ENCODE measurements at regions not wholly inside any gene's neighbourhood (a gene's known extent, or its start where the extent isn't known, plus 50 kb on each side); places are given as distances from the start of the nearest gene placed in this dataset.

GRCh38 chr4:152160225-152160800, 375.6 kb downstream of the FBXW7 start:
- no peak for DNase-seq
- no peaks in the 10 kb centered on the region for H3K27me3 Mint-ChIP-seq
- no peak overlapping the region for H3K4me3 Mint-ChIP-seq
- ChIA-PET POLR2A (no interaction called here), CTCF (no interaction called here)
- H3K9me3 Mint-ChIP-seq: no peaks in the 10 kb centered on the region
- H3K36me3 Mint-ChIP-seq (ENCODE audit: low read depth): no peaks in the 10 kb centered on the region
- H3K4me1 Mint-ChIP-seq: peaks cover 10% of the 10 kb centered on the region
- H3K27ac Mint-ChIP-seq: no peak overlapping the region

GRCh38 chr4:152159773-152160172, 376.1 kb downstream of the FBXW7 start:
- POLR2A ChIA-PET: no interaction called here
- no peak for DNase-seq
- H3K9me3 Mint-ChIP-seq: peaks cover 4% of the 10 kb centered on the region
- no peak overlapping the region for H3K27ac Mint-ChIP-seq
- H3K27me3 Mint-ChIP-seq: no peaks in the 10 kb centered on the region
- CTCF ChIA-PET: interaction anchor here (0.8 kb wide), 1 partner anchor 9 kb away, joined by 3 read pairs; no protein-coding TSS in a partner anchor
- peaks cover 4% of the 10 kb centered on the region for H3K36me3 Mint-ChIP-seq (ENCODE audit: low read depth)
- no peak overlapping the region for H3K4me3 Mint-ChIP-seq
- H3K4me1 Mint-ChIP-seq: peaks cover 15% of the 10 kb centered on the region

DNA sequence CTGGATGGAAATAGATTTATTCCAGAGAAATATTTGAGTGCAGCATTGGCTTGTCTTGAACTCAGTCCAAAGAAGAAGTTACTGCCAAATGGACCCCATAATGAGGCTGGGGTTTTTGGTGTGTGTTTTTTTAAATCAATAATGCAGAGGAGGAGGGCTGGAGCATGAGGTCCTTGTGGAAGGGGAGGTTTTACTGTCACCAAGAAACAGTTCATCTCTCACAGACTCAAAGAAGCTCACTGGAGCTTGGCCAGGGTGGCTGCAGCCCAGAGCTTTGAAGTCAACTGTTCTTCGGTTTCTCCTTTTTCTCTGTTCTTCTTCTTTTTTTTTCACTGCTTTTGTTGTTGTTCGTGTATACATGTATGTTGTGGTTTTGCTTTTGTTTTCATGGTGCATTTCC, 377.7 kb downstream of the FBXW7 start:
- Mint-ChIP-seq H3K27me3 (no peaks in the 10 kb centered on the region), H3K9me3 (peaks cover 7% of the 10 kb centered on the region), H3K4me1 (peaks cover 20% of the 10 kb centered on the region), H3K36me3 (ENCODE audit: low read depth) (peaks cover 6% of the 10 kb centered on the region), H3K27ac (no peak overlapping the region), H3K4me3 (no peak overlapping the region)
- no peak for DNase-seq
- ChIA-PET POLR2A (no interaction called here), CTCF (interaction anchor here (1.0 kb wide), 1 partner anchor 182 kb away, joined by 3 read pairs; no protein-coding TSS in a partner anchor)

DNA sequence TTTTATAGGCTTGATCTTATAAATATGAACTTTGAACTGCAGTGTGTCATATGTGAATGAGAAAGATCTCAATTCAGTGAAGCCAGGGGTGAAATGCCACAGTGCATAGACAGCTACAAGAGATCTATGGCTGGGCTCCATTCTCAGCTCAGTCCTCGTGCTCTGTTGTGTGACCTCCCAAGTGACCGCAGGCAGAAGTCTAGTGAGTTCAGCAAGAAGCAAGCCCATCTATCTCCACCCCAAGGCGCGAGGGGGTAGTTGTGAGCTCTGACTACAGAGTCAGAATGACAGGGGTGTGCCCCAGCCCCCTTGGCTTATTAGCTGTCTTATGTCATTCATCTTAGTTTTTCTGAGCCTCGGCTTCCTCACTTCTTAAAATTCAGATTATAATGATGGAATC, 378.3 kb downstream of the FBXW7 start:
- Mint-ChIP-seq H3K36me3 (ENCODE audit: low read depth) (peaks cover 6% of the 10 kb centered on the region), H3K27ac (no peak overlapping the region), H3K27me3 (no peaks in the 10 kb centered on the region), H3K4me3 (no peak overlapping the region), H3K4me1 (peaks cover 20% of the 10 kb centered on the region), H3K9me3 (peaks cover 7% of the 10 kb centered on the region)
- no peak for DNase-seq
- POLR2A ChIA-PET: no interaction called here
- CTCF ChIA-PET: interaction anchor here (1.0 kb wide), 1 partner anchor 182 kb away, joined by 3 read pairs; no protein-coding TSS in a partner anchor

DNA sequence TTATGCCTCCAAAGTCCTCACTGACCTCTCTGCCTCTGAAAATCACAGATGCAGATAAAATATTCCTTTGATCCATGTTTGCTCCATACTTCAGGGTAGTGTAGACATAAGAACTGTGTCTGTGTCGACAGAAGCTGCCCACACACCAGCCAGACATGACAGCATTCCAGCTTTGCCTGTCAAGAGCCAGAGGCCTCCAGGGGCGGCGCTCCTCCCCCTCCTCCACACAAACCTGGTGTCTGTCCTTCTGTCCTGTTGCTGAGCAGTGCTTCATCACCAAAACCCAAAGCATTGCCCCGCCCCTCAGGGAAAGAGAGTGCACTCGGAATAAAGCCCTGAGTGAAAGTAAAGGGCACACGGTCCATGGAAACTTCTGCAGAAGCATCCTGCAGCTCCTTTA, 379.4 kb downstream of the FBXW7 start:
- Mint-ChIP-seq H3K27ac (no peak overlapping the region), H3K9me3 (peaks cover 7% of the 10 kb centered on the region), H3K36me3 (ENCODE audit: low read depth) (peaks cover 6% of the 10 kb centered on the region), H3K27me3 (no peaks in the 10 kb centered on the region), H3K4me3 (no peak overlapping the region), H3K4me1 (peaks cover 20% of the 10 kb centered on the region)
- POLR2A ChIA-PET: no interaction called here
- CTCF ChIA-PET: no interaction called here
- no peak for DNase-seq

GRCh38 chr4:152155070-152155469, 380.8 kb downstream of the FBXW7 start:
- Mint-ChIP-seq H3K27me3 (no peaks in the 10 kb centered on the region), H3K4me3 (no peak overlapping the region)
- POLR2A ChIA-PET: no interaction called here

GRCh38 chr4:152154433-152154832, 381.5 kb downstream of the FBXW7 start:
- Mint-ChIP-seq H3K27me3 (no peaks in the 10 kb centered on the region), H3K27ac (no peak overlapping the region), H3K9me3 (peaks cover 7% of the 10 kb centered on the region), H3K4me1 (peaks cover 20% of the 10 kb centered on the region), H3K4me3 (no peak overlapping the region), H3K36me3 (ENCODE audit: low read depth) (peaks cover 6% of the 10 kb centered on the region)
- POLR2A ChIA-PET: no interaction called here
- CTCF ChIA-PET: interaction anchor here (0.6 kb wide), 1 partner anchor 341 kb away, joined by 3 read pairs; no protein-coding TSS in a partner anchor
- DNase-seq: no peak

More at GRCh38 chr4:152155070-152155469, 380.8 kb downstream of the FBXW7 start:
- H3K27ac Mint-ChIP-seq: peak overlapping the region; percentile 28
- CTCF ChIA-PET: no interaction called here
- no peak for DNase-seq
- H3K36me3 Mint-ChIP-seq (ENCODE audit: low read depth): peaks cover 6% of the 10 kb centered on the region
- H3K4me1 Mint-ChIP-seq: peaks cover 20% of the 10 kb centered on the region
- peaks cover 7% of the 10 kb centered on the region for H3K9me3 Mint-ChIP-seq

DNA sequence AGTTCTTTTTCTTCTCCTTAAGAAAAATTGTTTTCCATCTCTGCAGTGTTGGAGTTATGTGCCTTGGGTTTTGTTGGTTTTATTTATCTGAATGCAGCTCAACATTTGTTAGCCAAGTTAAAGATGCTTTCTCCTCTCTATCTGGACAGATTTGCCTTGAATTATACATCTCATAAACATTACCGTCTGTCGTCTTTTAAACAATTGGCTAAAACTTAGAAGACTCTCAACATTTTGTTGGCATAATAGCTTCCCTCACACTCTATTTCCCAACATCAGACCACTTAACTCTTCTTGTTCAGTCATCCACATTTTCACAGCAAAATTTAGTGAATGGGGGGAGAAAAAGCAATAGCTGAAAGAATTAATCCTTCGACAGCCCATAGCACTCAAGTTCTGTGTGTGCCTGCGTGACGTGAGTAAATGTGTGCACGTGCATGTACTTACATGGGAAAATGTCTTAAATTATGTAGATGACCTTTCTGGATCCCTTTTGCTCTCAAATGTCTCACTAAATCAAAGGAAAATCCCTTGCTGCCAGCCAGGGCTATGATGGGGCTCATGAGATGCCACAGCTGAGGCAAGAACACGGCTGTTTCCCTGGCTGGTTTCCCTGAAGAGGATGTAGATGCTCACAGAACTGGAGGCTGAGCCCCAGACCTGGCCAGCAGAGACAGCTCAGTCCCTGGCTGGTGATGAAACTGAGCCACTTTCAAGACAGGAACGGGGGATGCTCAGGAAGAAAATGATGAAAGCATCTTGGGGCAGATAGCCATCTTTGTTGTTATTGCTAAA, 382.2 kb downstream of the FBXW7 start:
- Mint-ChIP-seq H3K4me3 (no peak overlapping the region), H3K4me1 (peaks cover 20% of the 10 kb centered on the region), H3K27me3 (no peaks in the 10 kb centered on the region), H3K27ac (no peak overlapping the region), H3K36me3 (ENCODE audit: low read depth) (peaks cover 6% of the 10 kb centered on the region), H3K9me3 (peaks cover 7% of the 10 kb centered on the region)
- no peak for DNase-seq
- ChIA-PET POLR2A (no interaction called here), CTCF (interaction anchor here (0.9 kb wide), 1 partner anchor 127 kb away, joined by 3 read pairs; no protein-coding TSS in a partner anchor)

DNA sequence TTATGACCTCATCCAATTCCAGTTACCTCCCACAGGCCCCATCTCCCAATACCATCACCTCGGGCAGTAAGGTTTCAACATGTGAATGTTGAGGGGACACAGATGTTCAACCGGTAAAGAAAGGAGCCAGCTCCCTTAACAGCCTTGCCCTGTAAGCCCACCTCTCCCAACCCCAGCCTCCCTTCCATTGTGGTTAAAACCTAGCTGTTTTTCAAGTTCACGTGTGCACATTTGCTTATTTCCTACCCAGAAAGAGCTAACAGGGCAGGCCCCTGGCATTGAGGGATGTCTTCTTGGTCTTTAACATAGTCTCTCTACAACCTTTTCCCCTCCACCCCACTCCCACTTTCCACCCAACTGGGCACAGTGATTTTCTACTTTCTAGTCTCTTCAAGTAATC, 385.7 kb downstream of the FBXW7 start:
- H3K9me3 Mint-ChIP-seq: peaks cover 26% of the 10 kb centered on the region
- no peak for DNase-seq
- H3K4me1 Mint-ChIP-seq: peaks cover 9% of the 10 kb centered on the region
- peaks cover 2% of the 10 kb centered on the region for H3K27me3 Mint-ChIP-seq
- H3K27ac Mint-ChIP-seq: no peak overlapping the region
- ChIA-PET POLR2A (no interaction called here), CTCF (interaction anchor here (0.8 to 1.3 kb wide), 3 partner anchors 9 to 17 kb away, joined by 3 read pairs; no protein-coding TSS in a partner anchor)
- H3K36me3 Mint-ChIP-seq (ENCODE audit: low read depth): peaks cover 17% of the 10 kb centered on the region
- H3K4me3 Mint-ChIP-seq: no peak overlapping the region

DNA sequence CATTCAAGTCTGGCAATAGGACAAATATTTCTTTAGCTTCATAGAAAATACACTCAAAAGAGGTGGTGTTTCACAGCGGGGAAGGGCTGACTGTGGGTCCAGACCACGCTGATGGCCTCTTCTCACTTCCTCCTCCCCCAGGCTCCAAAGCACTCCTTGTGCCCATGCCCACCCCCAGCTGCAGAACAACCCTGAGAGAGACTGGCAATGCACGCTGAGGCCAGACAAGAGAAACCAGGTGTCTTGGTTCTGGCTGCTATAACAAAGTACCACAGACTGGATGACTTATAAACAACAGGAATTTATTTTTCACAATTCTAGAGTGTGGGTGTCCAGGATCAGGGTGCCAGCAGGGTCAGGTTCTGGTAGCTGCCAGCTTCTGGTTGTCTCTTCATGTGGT, 386.1 kb downstream of the FBXW7 start:
- POLR2A ChIA-PET: no interaction called here
- no peak overlapping the region for H3K27ac Mint-ChIP-seq
- no peak overlapping the region for H3K4me3 Mint-ChIP-seq
- H3K4me1 Mint-ChIP-seq: peaks cover 4% of the 10 kb centered on the region
- peaks cover 2% of the 10 kb centered on the region for H3K27me3 Mint-ChIP-seq
- H3K9me3 Mint-ChIP-seq: peaks cover 24% of the 10 kb centered on the region
- DNase-seq: no peak
- peaks cover 15% of the 10 kb centered on the region for H3K36me3 Mint-ChIP-seq (ENCODE audit: low read depth)
- CTCF ChIA-PET: interaction anchor here (0.8 to 1.3 kb wide), 3 partner anchors 8 to 18 kb away, joined by 3 read pairs; no protein-coding TSS in a partner anchor

DNA sequence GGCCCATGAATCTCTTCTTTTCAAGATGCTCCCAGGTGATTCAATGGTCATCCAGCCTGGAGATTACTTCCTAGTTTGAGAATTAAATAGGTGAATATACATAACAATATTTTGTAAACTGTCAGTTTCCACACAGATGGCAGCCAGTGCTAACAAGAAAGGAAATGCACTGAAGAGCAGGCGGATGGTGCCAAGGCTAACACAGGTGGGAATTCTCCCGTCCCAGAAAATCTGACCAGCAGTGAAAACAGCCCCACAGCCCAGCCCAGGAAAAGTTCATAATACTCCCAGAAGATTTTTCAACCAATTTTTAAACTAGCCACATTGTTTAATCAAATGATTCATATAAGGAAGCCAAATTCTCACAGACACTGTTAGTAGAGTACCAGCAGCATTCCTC, 387.2 kb upstream of the GATB start:
- Mint-ChIP-seq H3K36me3 (ENCODE audit: low read depth) (peaks cover 20% of the 10 kb centered on the region), H3K4me1 (no peaks in the 10 kb centered on the region), H3K27ac (no peak overlapping the region), H3K27me3 (peaks cover 2% of the 10 kb centered on the region), H3K4me3 (no peak overlapping the region), H3K9me3 (peaks cover 32% of the 10 kb centered on the region)
- POLR2A ChIA-PET: no interaction called here
- CTCF ChIA-PET: no interaction called here
- no peak for DNase-seq

- POLR2A ChIA-PET: no interaction called here
- CTCF ChIA-PET: no interaction called here
- Mint-ChIP-seq H3K27ac (no peak overlapping the region), H3K4me3 (no peak overlapping the region), H3K4me1 (peaks cover 2% of the 10 kb centered on the region), H3K36me3 (ENCODE audit: low read depth) (peaks cover 23% of the 10 kb centered on the region), H3K9me3 (peaks cover 42% of the 10 kb centered on the region), H3K27me3 (peaks cover 2% of the 10 kb centered on the region)
- DNase-seq: no peak
Measured at GRCh38 chr4:152146244-152146643, 385.4 kb upstream of the GATB start.

- no peak for DNase-seq
- Mint-ChIP-seq H3K4me3 (no peak overlapping the region), H3K4me1 (peaks cover 5% of the 10 kb centered on the region), H3K36me3 (ENCODE audit: low read depth) (peaks cover 25% of the 10 kb centered on the region), H3K9me3 (peaks cover 50% of the 10 kb centered on the region), H3K27me3 (peaks cover 2% of the 10 kb centered on the region), H3K27ac (no peak overlapping the region)
- CTCF ChIA-PET: interaction anchor here (0.6 to 1.1 kb wide), 4 partner anchors 11 to 429 kb away, joined by 3 to 5 read pairs (median 4); no protein-coding TSS in a partner anchor
- POLR2A ChIA-PET: no interaction called here
Measured at GRCh38 chr4:152143806-152144205, 383.0 kb upstream of the GATB start.
